ENCODE measurements at regions not wholly inside any gene's neighbourhood (a gene's known extent, or its start where the extent isn't known, plus 50 kb on each side); places are given as distances from the start of the nearest gene placed in this dataset.
"Not testable (repeated sequence)": the region's sequence is repeated elsewhere in the genome, so short reads cannot be mapped to it uniquely, and the experiment has no call there.

- H3K79me2 ChIP-seq (ENCODE audit: insufficient read depth, low read length) = no peaks in the 10 kb centered on the region
- H3K4me1 ChIP-seq (ENCODE audit: insufficient read depth, low read length) = no peaks in the 10 kb centered on the region
- H3K36me3 ChIP-seq (ENCODE audit: insufficient read depth, low read length) = no peaks in the 10 kb centered on the region
- H2AFZ ChIP-seq (ENCODE audit: low read depth, low read length) = no peak overlapping the region
- no peak for TF ChIP-seq CTCF (IDR thresholded peaks at IDR 0.05; ENCODE audit: borderline replicate concordance, extremely low read depth, low read length, poor library complexity, severe bottlenecking)
- TF ChIP-seq EZH2 (IDR thresholded peaks at IDR 0.05; ENCODE audit: borderline replicate concordance, low read depth, low read length, severe bottlenecking) = no peak
- no peak overlapping the region for H3K4me2 ChIP-seq (ENCODE audit: insufficient read depth, low read length)
- no peaks in the 10 kb centered on the region for H4K20me1 ChIP-seq (ENCODE audit: insufficient read depth, low read length)
- H3K9me3 ChIP-seq (ENCODE audit: insufficient read depth, low read length, severe bottlenecking) = no peaks in the 10 kb centered on the region
- DNase-seq (no peak), ATAC-seq (ENCODE audit: insufficient read depth, low read depth) (no peak)
- H3K27me3 ChIP-seq (ENCODE audit: insufficient read depth, low read length, poor library complexity) = no peaks in the 10 kb centered on the region
- H3K27ac ChIP-seq (ENCODE audit: low read length) = no peak overlapping the region
- no peak overlapping the region for H3K4me3 ChIP-seq (ENCODE audit: low read depth in 1 of 2, low read length in 2 of 2)
- H3K9ac ChIP-seq (ENCODE audit: low read depth, low read length) = no peak overlapping the region
Measured at GRCh38 chr9:13035822-13036221, 243.7 kb downstream of the MPDZ start.

GRCh38 chr9:13037808-13038207 is 241.7 kb downstream of the MPDZ start:
- H3K4me1 ChIP-seq (ENCODE audit: insufficient read depth, low read length); H3K9ac ChIP-seq (ENCODE audit: low read depth, low read length); H2AFZ ChIP-seq (ENCODE audit: low read depth, low read length); DNase-seq; H3K4me3 ChIP-seq (ENCODE audit: low read depth in 1 of 2, low read length in 2 of 2); H4K20me1 ChIP-seq (ENCODE audit: insufficient read depth, low read length); H3K36me3 ChIP-seq (ENCODE audit: insufficient read depth, low read length); H3K27me3 ChIP-seq (ENCODE audit: insufficient read depth, low read length, poor library complexity); H3K79me2 ChIP-seq (ENCODE audit: insufficient read depth, low read length); H3K9me3 ChIP-seq (ENCODE audit: insufficient read depth, low read length, severe bottlenecking); ATAC-seq (ENCODE audit: insufficient read depth, low read depth); H3K4me2 ChIP-seq (ENCODE audit: insufficient read depth, low read length); H3K27ac ChIP-seq (ENCODE audit: low read length): not testable (repeated sequence)

DNA sequence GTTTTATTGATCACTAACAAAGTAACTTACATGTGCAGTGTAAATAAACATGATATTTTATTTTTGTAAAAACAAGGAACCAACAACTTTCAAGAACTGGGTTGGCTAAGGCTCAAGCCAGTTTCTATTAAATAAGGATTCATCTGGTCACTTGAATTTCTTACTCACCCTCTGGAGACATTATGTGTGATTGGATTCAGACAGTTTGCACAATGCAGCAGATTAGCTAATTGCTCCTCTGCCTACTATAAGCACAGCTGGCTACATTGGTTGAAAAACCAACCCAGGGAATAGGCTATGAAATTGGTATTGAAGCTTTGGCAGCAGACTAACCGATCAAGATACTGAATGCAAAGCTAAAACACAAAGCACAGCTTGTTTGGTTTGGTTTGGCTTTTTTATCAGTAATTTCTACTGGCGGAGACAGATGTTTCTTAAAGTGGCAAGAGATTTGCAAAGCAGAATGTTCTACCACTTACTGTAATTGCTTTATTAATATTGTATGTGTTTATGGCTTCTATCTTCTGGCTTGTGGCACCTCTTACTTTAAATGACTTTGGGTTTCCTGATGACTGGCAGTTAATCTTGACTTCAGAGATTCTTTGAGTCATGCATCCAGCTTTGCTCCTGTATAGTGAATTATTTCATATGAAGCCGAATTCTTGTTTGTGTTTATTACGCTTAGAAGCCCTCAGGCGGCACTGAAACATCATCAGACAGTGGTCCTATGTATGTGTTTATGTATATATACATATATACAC is 231.5 kb downstream of the MPDZ start:
- H3K4me1 ChIP-seq (ENCODE audit: insufficient read depth, low read length) = no peaks in the 10 kb centered on the region
- TF ChIP-seq CTCF (IDR thresholded peaks at IDR 0.05; ENCODE audit: borderline replicate concordance, extremely low read depth, low read length, poor library complexity, severe bottlenecking) (no peak), EZH2 (IDR thresholded peaks at IDR 0.05; ENCODE audit: borderline replicate concordance, low read depth, low read length, severe bottlenecking) (no peak)
- H3K9me3 ChIP-seq (ENCODE audit: insufficient read depth, low read length, severe bottlenecking) = no peaks in the 10 kb centered on the region
- no peaks in the 10 kb centered on the region for H3K36me3 ChIP-seq (ENCODE audit: insufficient read depth, low read length)
- H3K4me2 ChIP-seq (ENCODE audit: insufficient read depth, low read length) = no peak overlapping the region
- H3K4me3 ChIP-seq (ENCODE audit: low read depth in 1 of 2, low read length in 2 of 2) = no peak overlapping the region
- no peaks in the 10 kb centered on the region for H4K20me1 ChIP-seq (ENCODE audit: insufficient read depth, low read length)
- no peaks in the 10 kb centered on the region for H3K27me3 ChIP-seq (ENCODE audit: insufficient read depth, low read length, poor library complexity)
- ATAC-seq (ENCODE audit: insufficient read depth, low read depth) (no peak), DNase-seq (no peak)
- H2AFZ ChIP-seq (ENCODE audit: low read depth, low read length) = no peak overlapping the region
- no peak overlapping the region for H3K27ac ChIP-seq (ENCODE audit: low read length)
- no peak overlapping the region for H3K9ac ChIP-seq (ENCODE audit: low read depth, low read length)
- H3K79me2 ChIP-seq (ENCODE audit: insufficient read depth, low read length) = no peaks in the 10 kb centered on the region

GRCh38 chr9:13049223-13049622 is 230.3 kb downstream of the MPDZ start:
- Histone ChIP-seq H3K27ac (ENCODE audit: low read length) (no peak overlapping the region), H3K27me3 (ENCODE audit: insufficient read depth, low read length, poor library complexity) (no peaks in the 10 kb centered on the region), H3K79me2 (ENCODE audit: insufficient read depth, low read length) (no peaks in the 10 kb centered on the region), H3K4me2 (ENCODE audit: insufficient read depth, low read length) (no peak overlapping the region), H3K9me3 (ENCODE audit: insufficient read depth, low read length, severe bottlenecking) (no peaks in the 10 kb centered on the region), H3K4me1 (ENCODE audit: insufficient read depth, low read length) (no peaks in the 10 kb centered on the region), H4K20me1 (ENCODE audit: insufficient read depth, low read length) (no peaks in the 10 kb centered on the region), H3K9ac (ENCODE audit: low read depth, low read length) (no peak overlapping the region), H3K36me3 (ENCODE audit: insufficient read depth, low read length) (no peaks in the 10 kb centered on the region), H2AFZ (ENCODE audit: low read depth, low read length) (no peak overlapping the region), H3K4me3 (ENCODE audit: low read depth in 1 of 2, low read length in 2 of 2) (no peak overlapping the region)
- no peak for ATAC-seq (ENCODE audit: insufficient read depth, low read depth)
- no peak for TF ChIP-seq EZH2 (IDR thresholded peaks at IDR 0.05; ENCODE audit: borderline replicate concordance, low read depth, low read length, severe bottlenecking)
- no peak for TF ChIP-seq CTCF (IDR thresholded peaks at IDR 0.05; ENCODE audit: borderline replicate concordance, extremely low read depth, low read length, poor library complexity, severe bottlenecking)
- no peak for DNase-seq

All from DND-41 (cell line).